HEK293 (cell line): ENCODE measurements at regions not wholly inside any gene's neighbourhood (a gene's known extent, or its start where the extent isn't known, plus 50 kb on each side); places are given as distances from the start of the nearest gene placed in this dataset.
"Not testable (repeated sequence)": the region's sequence is repeated elsewhere in the genome, so short reads cannot be mapped to it uniquely, and the experiment has no call there.

ENCODE experiments used
- CTCF ChIA-PET: fragments of 350-600 bp; formaldehyde crosslinking; extraction: SDS; loops from one replicate; lab custom pipeline; 2021; ENCODE audit warnings: antibody characterized with exemption; lab: Yijun Ruan, JAX
- POLR2A ChIA-PET: fragments of 300-600 bp; formaldehyde crosslinking; extraction: SDS; loops from one replicate; lab custom pipeline; 2020; ENCODE audit warnings: antibody characterized with exemption, inconsistent platforms; lab: Yijun Ruan, JAX
- H3K27ac ChIP-seq: fragments of 200-500 bp; sonication (Bioruptor generic); 2 replicates; pipeline ENCODE4 v1.5.1; 2014; ENCODE audit warnings: low read depth, low read length, control low read depth, inconsistent platforms; ENCODE audit errors: extremely low read depth
- H3K36me3 ChIP-seq, 2 experiments: fragments of 200-500 bp in 1 of 2; sonication (Bioruptor generic) in 1 of 2; 1 replicate in 1 of 2; 2 replicates in 1 of 2; pipeline ENCODE4 v1.5.1; 2014 to 2017; ENCODE audit warnings: inconsistent platforms in 2 of 2, low read length in 2 of 2; ENCODE audit not compliant: control insufficient read depth in 2 of 2, insufficient read depth in 1 of 2
- H3K4me1 ChIP-seq: fragments of 200-500 bp; sonication (Bioruptor generic); 2 replicates; pipeline ENCODE4 v1.5.1; 2014; ENCODE audit warnings: mild to moderate bottlenecking, low read length, inconsistent platforms; ENCODE audit not compliant: control insufficient read depth, insufficient read depth
- H3K4me3 ChIP-seq: 2 replicates; pipeline ENCODE4 v1.5.1; 2011; ENCODE audit warnings: low read depth, mild to moderate bottlenecking, control low read depth, low read length, moderate library complexity
- H3K9me3 ChIP-seq: fragments of 200-500 bp; sonication (Bioruptor generic); 2 replicates; pipeline ENCODE4 v1.5.1; 2014; ENCODE audit warnings: low read depth, low read length, inconsistent platforms; ENCODE audit not compliant: control insufficient read depth, insufficient read depth
- BCL11A ChIP-seq: fragments of 450-650 bp; formaldehyde crosslinking; IDR thresholded peaks from 2 replicates; pipeline ENCODE4 v1.5.1; 2016; ENCODE audit warnings: low read depth, missing biosample characterization, missing genetic modification characterization
- FEZF1 ChIP-seq: fragments of 450-650 bp; formaldehyde crosslinking; IDR thresholded peaks from 2 replicates; pipeline ENCODE4 v1.5.1; 2016; ENCODE audit warnings: missing biosample characterization, missing genetic modification characterization
- RBAK ChIP-seq: fragments of 450-650 bp; formaldehyde crosslinking; IDR thresholded peaks from 2 replicates; pipeline ENCODE4 v1.5.1; 2016; ENCODE audit warnings: missing biosample characterization, missing genetic modification characterization
- SCRT1 ChIP-seq: fragments of 450-650 bp; formaldehyde crosslinking; IDR thresholded peaks from 2 replicates; pipeline ENCODE4 v1.5.1; 2016; ENCODE audit warnings: missing biosample characterization, missing genetic modification characterization, borderline replicate concordance
- SCRT2 ChIP-seq: fragments of 450-650 bp; formaldehyde crosslinking; IDR thresholded peaks from 2 replicates; pipeline ENCODE4 v1.5.1; 2016; ENCODE audit warnings: missing biosample characterization, missing genetic modification characterization
- TRIM28 ChIP-seq: IDR thresholded peaks from 2 replicates; pipeline ENCODE4 v1.6.1; 2011; ENCODE audit warnings: low read length, control low read depth, borderline replicate concordance
- ZEB2 ChIP-seq: fragments of 450-650 bp; formaldehyde crosslinking; IDR thresholded peaks from 2 replicates; pipeline ENCODE4 v1.5.1; 2016; ENCODE audit warnings: missing biosample characterization, missing genetic modification characterization
- ZNF146 ChIP-seq: fragments of 450-650 bp; formaldehyde crosslinking; IDR thresholded peaks from 2 replicates; pipeline ENCODE4 v1.5.1; 2016; ENCODE audit warnings: missing biosample characterization, missing genetic modification characterization
- ZNF302 ChIP-seq: fragments of 450-650 bp; formaldehyde crosslinking; IDR thresholded peaks from 2 replicates; pipeline ENCODE4 v1.5.1; 2016; ENCODE audit warnings: missing biosample characterization, missing genetic modification characterization, low read depth
- ZNF324 ChIP-seq: fragments of 450-650 bp; formaldehyde crosslinking; IDR thresholded peaks from 2 replicates; pipeline ENCODE4 v1.5.1; 2016; ENCODE audit warnings: missing biosample characterization, missing genetic modification characterization
- ZNF335 ChIP-seq: fragments of 450-650 bp; formaldehyde crosslinking; conservative IDR thresholded peaks from 2 replicates; pipeline ENCODE4 v1.5.1; 2016; ENCODE audit warnings: missing biosample characterization, missing genetic modification characterization
- ZNF350 ChIP-seq: fragments of 450-650 bp; formaldehyde crosslinking; IDR thresholded peaks from 2 replicates; pipeline ENCODE4 v1.5.0; 2017; ENCODE audit warnings: missing biosample characterization, mild to moderate bottlenecking, missing genetic modification characterization
- ZNF366 ChIP-seq: fragments of 450-650 bp; formaldehyde crosslinking; conservative IDR thresholded peaks from 2 replicates; pipeline ENCODE4 v1.5.1; 2016; ENCODE audit warnings: missing biosample characterization, missing genetic modification characterization
- ZNF510 ChIP-seq: fragments of 450-650 bp; formaldehyde crosslinking; IDR thresholded peaks from 2 replicates; pipeline ENCODE4 v1.5.1; 2018; ENCODE audit warnings: mild to moderate bottlenecking, missing genetic modification characterization, missing biosample characterization; ENCODE audit not compliant: insufficient replicate concordance
- ZNF558 ChIP-seq: fragments of 450-650 bp; formaldehyde crosslinking; IDR thresholded peaks from 2 replicates; pipeline ENCODE4 v1.5.1; 2016; ENCODE audit warnings: missing biosample characterization, missing genetic modification characterization
- ZNF664 ChIP-seq: fragments of 450-650 bp; formaldehyde crosslinking; IDR thresholded peaks from 2 replicates; pipeline ENCODE4 v1.5.1; 2016; ENCODE audit warnings: missing biosample characterization, missing genetic modification characterization
- ZNF792 ChIP-seq: fragments of 450-650 bp; formaldehyde crosslinking; IDR thresholded peaks from 2 replicates; pipeline ENCODE4 v1.5.1; 2016; ENCODE audit warnings: missing biosample characterization, missing genetic modification characterization
- ZNF843 ChIP-seq: fragments of 450-650 bp; formaldehyde crosslinking; IDR thresholded peaks from 2 replicates; pipeline ENCODE4 v1.5.1; 2016; ENCODE audit warnings: missing biosample characterization, missing genetic modification characterization
- TF ChIP-seq, protein P1 (sequence below): fragments of 450-650 bp; formaldehyde crosslinking; IDR thresholded peaks from 2 replicates; pipeline ENCODE4 v1.5.1; 2016; ENCODE audit warnings: missing biosample characterization, missing genetic modification characterization
- TF ChIP-seq, protein P2 (sequence below): fragments of 450-650 bp; formaldehyde crosslinking; IDR thresholded peaks from 2 replicates; pipeline ENCODE4 v1.5.1; 2017; ENCODE audit warnings: missing biosample characterization, missing genetic modification characterization
- TF ChIP-seq, protein P3 (sequence below): fragments of 450-650 bp; IDR thresholded peaks from 2 replicates; pipeline ENCODE4 v1.5.1; 2018; ENCODE audit warnings: missing biosample characterization, mild to moderate bottlenecking, missing genetic modification characterization

DNA sequence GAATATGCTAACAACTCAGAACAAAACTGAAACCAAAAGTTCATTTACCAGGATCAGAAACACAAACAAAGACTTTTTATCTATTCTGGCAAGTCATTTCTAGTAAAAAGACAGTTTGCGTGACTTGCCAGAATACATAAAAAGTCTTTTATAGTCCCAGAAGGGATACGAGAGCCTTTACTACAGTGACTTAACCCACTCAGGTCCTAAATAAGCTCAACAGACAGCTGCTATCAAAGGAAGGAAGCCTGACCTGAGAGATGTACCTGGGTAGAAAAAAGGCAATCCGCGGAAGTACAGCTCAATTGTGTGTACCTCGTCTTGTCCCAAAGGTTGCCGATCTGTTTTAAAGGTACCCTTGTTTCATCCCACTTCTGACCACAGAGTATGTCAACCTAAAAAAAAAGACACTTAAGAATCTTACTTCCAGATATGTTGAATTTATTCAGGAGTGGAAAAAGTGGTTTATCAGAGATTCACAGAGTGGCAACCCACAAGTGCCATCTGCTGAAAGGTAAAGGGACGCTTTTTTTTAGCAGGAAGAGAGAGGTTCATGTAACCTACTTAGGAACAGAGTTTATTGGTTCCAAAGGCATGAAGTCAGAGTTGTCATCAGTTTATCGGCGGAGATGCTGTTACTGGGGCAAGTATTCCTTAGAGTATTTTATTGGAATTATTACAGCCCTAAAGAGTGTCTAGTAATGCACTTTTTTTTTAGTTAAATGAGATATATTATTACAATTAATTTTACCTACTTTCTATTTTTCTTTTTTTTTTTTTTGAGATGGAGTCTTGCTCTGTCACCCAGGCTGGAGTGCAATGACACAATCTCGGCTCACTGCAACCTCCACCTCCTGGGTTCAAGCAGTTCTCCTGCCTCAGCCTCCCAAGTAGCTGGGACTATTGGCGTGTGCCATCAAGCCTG is 69.7 kb upstream of the C1QTNF9B start:
- no peak overlapping the region for H3K27ac ChIP-seq
- CTCF ChIA-PET: no interaction called here

DNA sequence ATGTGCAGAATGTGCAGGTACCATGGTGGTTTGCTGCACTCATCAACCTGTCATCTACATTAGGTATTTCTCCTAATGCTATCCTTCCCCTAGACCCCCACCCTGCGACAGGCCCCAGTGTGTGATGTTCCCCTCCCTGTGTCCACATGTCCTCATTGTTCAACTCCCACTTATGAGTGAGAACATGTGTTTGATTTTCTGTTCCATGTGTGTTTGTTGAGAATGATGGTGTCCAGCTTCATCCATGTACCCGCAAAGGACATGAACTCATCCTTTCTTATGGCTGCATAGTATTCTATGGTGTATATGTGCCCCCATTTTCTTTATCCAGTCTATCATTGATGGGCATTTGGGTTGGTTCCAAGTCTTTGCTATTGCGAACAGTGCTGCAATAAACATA is 70.5 kb upstream of the C1QTNF9B start:
- H3K36me3 ChIP-seq, H3K27ac ChIP-seq, POLR2A ChIA-PET, CTCF ChIA-PET, H3K4me3 ChIP-seq: not testable (repeated sequence)
- peak; percentile 36; the same call in 1 of the 2 replicates for TF ChIP-seq ZNF146 (tag by site-specific recombination)
- TF ChIP-seq, all 188 proteins: peak for 1; not testable (repeated sequence) for 187
- not testable (repeated sequence) for H3K9me3 ChIP-seq, H3K4me1 ChIP-seq

More for the DNA sequence above, 69.7 kb upstream of the C1QTNF9B start:
- TF ChIP-seq ZEB2 (tag by site-specific recombination) (0 out of 2 replicates have a peak, but pooled peaks have one; percentile 28), RBAK (tag by site-specific recombination) (no peak), ZNF350 (tag by site-specific recombination) (no peak), SCRT2 (peak; percentile 86), ZNF335 (tag by site-specific recombination) (peak; percentile 46; the same call in 1 of the 2 replicates), ZNF843 (tag by site-specific recombination) (peak; percentile 59; the same call in 1 of the 2 replicates), SCRT1 (peak; percentile 78; the same call in 1 of the 2 replicates), ZNF792 (tag by site-specific recombination) (no peak), BCL11A (tag by site-specific recombination) (no peak), ZNF366 (0 out of 2 replicates have a peak, but pooled peaks have one; percentile 16), ZNF664 (tag by site-specific recombination) (peak; percentile 99), ZNF302 (tag by site-specific recombination) (no peak), TRIM28 (no peak), ZNF324 (tag by site-specific recombination) (no peak), FEZF1 (peak; percentile 90)
- TF ChIP-seq, protein P1, sequence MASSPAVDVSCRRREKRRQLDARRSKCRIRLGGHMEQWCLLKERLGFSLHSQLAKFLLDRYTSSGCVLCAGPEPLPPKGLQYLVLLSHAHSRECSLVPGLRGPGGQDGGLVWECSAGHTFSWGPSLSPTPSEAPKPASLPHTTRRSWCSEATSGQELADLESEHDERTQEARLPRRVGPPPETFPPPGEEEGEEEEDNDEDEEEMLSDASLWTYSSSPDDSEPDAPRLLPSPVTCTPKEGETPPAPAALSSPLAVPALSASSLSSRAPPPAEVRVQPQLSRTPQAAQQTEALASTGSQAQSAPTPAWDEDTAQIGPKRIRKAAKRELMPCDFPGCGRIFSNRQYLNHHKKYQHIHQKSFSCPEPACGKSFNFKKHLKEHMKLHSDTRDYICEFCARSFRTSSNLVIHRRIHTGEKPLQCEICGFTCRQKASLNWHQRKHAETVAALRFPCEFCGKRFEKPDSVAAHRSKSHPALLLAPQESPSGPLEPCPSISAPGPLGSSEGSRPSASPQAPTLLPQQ (tag by site-specific recombination): no peak
- TF ChIP-seq, protein P2, sequence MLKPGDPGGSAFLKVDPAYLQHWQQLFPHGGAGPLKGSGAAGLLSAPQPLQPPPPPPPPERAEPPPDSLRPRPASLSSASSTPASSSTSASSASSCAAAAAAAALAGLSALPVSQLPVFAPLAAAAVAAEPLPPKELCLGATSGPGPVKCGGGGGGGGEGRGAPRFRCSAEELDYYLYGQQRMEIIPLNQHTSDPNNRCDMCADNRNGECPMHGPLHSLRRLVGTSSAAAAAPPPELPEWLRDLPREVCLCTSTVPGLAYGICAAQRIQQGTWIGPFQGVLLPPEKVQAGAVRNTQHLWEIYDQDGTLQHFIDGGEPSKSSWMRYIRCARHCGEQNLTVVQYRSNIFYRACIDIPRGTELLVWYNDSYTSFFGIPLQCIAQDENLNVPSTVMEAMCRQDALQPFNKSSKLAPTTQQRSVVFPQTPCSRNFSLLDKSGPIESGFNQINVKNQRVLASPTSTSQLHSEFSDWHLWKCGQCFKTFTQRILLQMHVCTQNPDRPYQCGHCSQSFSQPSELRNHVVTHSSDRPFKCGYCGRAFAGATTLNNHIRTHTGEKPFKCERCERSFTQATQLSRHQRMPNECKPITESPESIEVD (tag by site-specific recombination): peak; percentile 80
- POLR2A ChIA-PET: no interaction called here
- Histone ChIP-seq H3K36me3 (no peaks in the 10 kb centered on the region), H3K4me3 (no peak overlapping the region), H3K9me3 (no peaks in the 10 kb centered on the region), H3K4me1 (peaks cover 7% of the 10 kb centered on the region; the same call in 1 of the 2 replicates)

DNA sequence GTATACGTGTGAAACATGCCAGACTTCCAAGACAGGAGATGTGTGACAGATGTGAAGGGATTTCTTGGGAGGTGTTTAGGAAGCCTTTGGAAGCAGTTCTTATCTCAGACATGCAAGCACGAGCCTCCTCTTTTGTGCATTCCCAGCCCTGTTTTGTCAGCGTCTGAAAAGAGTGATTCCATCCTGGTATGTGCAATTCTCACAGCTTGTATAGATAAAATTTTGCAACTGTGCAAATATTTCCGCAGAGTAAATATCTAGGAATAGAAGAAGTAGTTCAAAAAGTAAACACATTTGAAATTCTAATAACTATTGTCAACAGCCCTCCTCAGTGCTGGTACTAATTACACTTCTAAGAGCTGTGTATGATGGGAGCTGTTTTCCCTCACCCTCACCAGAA is 72.3 kb upstream of the C1QTNF9B start:
- CTCF ChIA-PET: interaction anchor here (2.9 kb wide), 1 partner anchor 9 kb away, joined by 12 read pairs; no protein-coding TSS in a partner anchor
- no peak overlapping the region for H3K4me3 ChIP-seq
- H3K9me3 ChIP-seq: no peaks in the 10 kb centered on the region
- POLR2A ChIA-PET: no interaction called here
- peaks cover 7% of the 10 kb centered on the region; the same call in 1 of the 2 replicates for H3K4me1 ChIP-seq
- no peak overlapping the region for H3K27ac ChIP-seq
- no peaks in the 10 kb centered on the region for H3K36me3 ChIP-seq
- TF ChIP-seq, protein P2 (tag by site-specific recombination): peak; percentile 35; the same call in 1 of the 2 replicates
- TF ChIP-seq ZNF510 (no peak), ZNF558 (tag by site-specific recombination) (no peak)
- TF ChIP-seq, protein P3, sequence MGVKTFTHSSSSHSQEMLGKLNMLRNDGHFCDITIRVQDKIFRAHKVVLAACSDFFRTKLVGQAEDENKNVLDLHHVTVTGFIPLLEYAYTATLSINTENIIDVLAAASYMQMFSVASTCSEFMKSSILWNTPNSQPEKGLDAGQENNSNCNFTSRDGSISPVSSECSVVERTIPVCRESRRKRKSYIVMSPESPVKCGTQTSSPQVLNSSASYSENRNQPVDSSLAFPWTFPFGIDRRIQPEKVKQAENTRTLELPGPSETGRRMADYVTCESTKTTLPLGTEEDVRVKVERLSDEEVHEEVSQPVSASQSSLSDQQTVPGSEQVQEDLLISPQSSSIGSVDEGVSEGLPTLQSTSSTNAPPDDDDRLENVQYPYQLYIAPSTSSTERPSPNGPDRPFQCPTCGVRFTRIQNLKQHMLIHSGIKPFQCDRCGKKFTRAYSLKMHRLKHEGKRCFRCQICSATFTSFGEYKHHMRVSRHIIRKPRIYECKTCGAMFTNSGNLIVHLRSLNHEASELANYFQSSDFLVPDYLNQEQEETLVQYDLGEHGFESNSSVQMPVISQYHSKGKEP (tag by site-specific recombination): 0 out of 2 replicates have a peak, but pooled peaks have one; percentile 33
